ENCODE measurements at regions not wholly inside any gene's neighbourhood (a gene's known extent, or its start where the extent isn't known, plus 50 kb on each side); places are given as distances from the start of the nearest gene placed in this dataset.

- no peak overlapping the region for H3K4me2 ChIP-seq (ENCODE audit: low read depth, low read length, poor library complexity, severe bottlenecking)
- H3K27me3 ChIP-seq (ENCODE audit: low read length) = no peaks in the 10 kb centered on the region
- H3K27ac ChIP-seq (ENCODE audit: low read length) = no peak overlapping the region
- no peak overlapping the region for H3K9ac ChIP-seq (ENCODE audit: low read length)
- H2AFZ ChIP-seq (ENCODE audit: low read length) = no peak overlapping the region
- H3K36me3 ChIP-seq (ENCODE audit: insufficient read depth, low read length) = no peaks in the 10 kb centered on the region
- DNase-seq = no peak
- H3K4me3 ChIP-seq (ENCODE audit: low read length) = no peak overlapping the region
- H4K20me1 ChIP-seq (ENCODE audit: insufficient read depth, low read depth, low read length) = no peaks in the 10 kb centered on the region
- H3K9me3 ChIP-seq (ENCODE audit: low read length) = no peaks in the 10 kb centered on the region
- no peaks in the 10 kb centered on the region for H3K4me1 ChIP-seq (ENCODE audit: low read length)
- H3K9me2 ChIP-seq (replicated peaks; ENCODE audit: insufficient read depth, low read length) = no peaks in the 10 kb centered on the region
- no peaks in the 10 kb centered on the region for H3K79me2 ChIP-seq (ENCODE audit: low read length)
These were observed 84.5 kb upstream of the SMIM23 start for GRCh38 chr5:171701100-171701541.

GRCh38 chr5:171702135-171702770, 83.4 kb upstream of the SMIM23 start:
- DNase-seq = no peak
- Histone ChIP-seq H3K36me3 (ENCODE audit: insufficient read depth, low read length) (no peaks in the 10 kb centered on the region), H4K20me1 (ENCODE audit: insufficient read depth, low read depth, low read length) (no peaks in the 10 kb centered on the region), H3K4me2 (ENCODE audit: low read depth, low read length, poor library complexity, severe bottlenecking) (no peak overlapping the region), H2AFZ (ENCODE audit: low read length) (no peak overlapping the region), H3K27me3 (ENCODE audit: low read length) (no peaks in the 10 kb centered on the region), H3K4me1 (ENCODE audit: low read length) (no peaks in the 10 kb centered on the region), H3K4me3 (ENCODE audit: low read length) (no peak overlapping the region), H3K9me2 (replicated peaks; ENCODE audit: insufficient read depth, low read length) (no peaks in the 10 kb centered on the region), H3K9ac (ENCODE audit: low read length) (no peak overlapping the region), H3K9me3 (ENCODE audit: low read length) (no peaks in the 10 kb centered on the region), H3K27ac (ENCODE audit: low read length) (no peak overlapping the region), H3K79me2 (ENCODE audit: low read length) (no peaks in the 10 kb centered on the region)

GRCh38 chr5:171703146-171703545, 82.5 kb upstream of the SMIM23 start:
- DNase-seq = no peak
- Histone ChIP-seq H3K4me2 (ENCODE audit: low read depth, low read length, poor library complexity, severe bottlenecking) (no peak overlapping the region), H3K9me2 (replicated peaks; ENCODE audit: insufficient read depth, low read length) (no peaks in the 10 kb centered on the region), H2AFZ (ENCODE audit: low read length) (no peak overlapping the region), H3K27me3 (ENCODE audit: low read length) (no peaks in the 10 kb centered on the region), H3K79me2 (ENCODE audit: low read length) (no peaks in the 10 kb centered on the region), H3K9ac (ENCODE audit: low read length) (no peak overlapping the region), H3K4me3 (ENCODE audit: low read length) (no peak overlapping the region), H4K20me1 (ENCODE audit: insufficient read depth, low read depth, low read length) (no peaks in the 10 kb centered on the region), H3K9me3 (ENCODE audit: low read length) (no peaks in the 10 kb centered on the region), H3K27ac (ENCODE audit: low read length) (no peak overlapping the region), H3K36me3 (ENCODE audit: insufficient read depth, low read length) (no peaks in the 10 kb centered on the region), H3K4me1 (ENCODE audit: low read length) (no peaks in the 10 kb centered on the region)

GRCh38 chr5:171705036-171705435, 80.6 kb upstream of the SMIM23 start:
- H3K36me3 ChIP-seq (ENCODE audit: insufficient read depth, low read length) = no peaks in the 10 kb centered on the region
- no peaks in the 10 kb centered on the region for H3K9me3 ChIP-seq (ENCODE audit: low read length)
- no peak overlapping the region for H3K4me3 ChIP-seq (ENCODE audit: low read length)
- no peak for DNase-seq
- no peaks in the 10 kb centered on the region for H4K20me1 ChIP-seq (ENCODE audit: insufficient read depth, low read depth, low read length)
- H3K27ac ChIP-seq (ENCODE audit: low read length) = no peak overlapping the region
- H3K4me2 ChIP-seq (ENCODE audit: low read depth, low read length, poor library complexity, severe bottlenecking) = no peak overlapping the region
- H3K9ac ChIP-seq (ENCODE audit: low read length) = no peak overlapping the region
- H3K4me1 ChIP-seq (ENCODE audit: low read length) = no peaks in the 10 kb centered on the region
- no peaks in the 10 kb centered on the region for H3K79me2 ChIP-seq (ENCODE audit: low read length)
- no peaks in the 10 kb centered on the region for H3K9me2 ChIP-seq (replicated peaks; ENCODE audit: insufficient read depth, low read length)
- H2AFZ ChIP-seq (ENCODE audit: low read length) = no peak overlapping the region
- no peaks in the 10 kb centered on the region for H3K27me3 ChIP-seq (ENCODE audit: low read length)

- no peaks in the 10 kb centered on the region for H3K79me2 ChIP-seq (ENCODE audit: low read length)
- H3K9me3 ChIP-seq (ENCODE audit: low read length) = no peaks in the 10 kb centered on the region
- DNase-seq = no peak
- H3K27ac ChIP-seq (ENCODE audit: low read length) = no peak overlapping the region
- no peaks in the 10 kb centered on the region for H3K9me2 ChIP-seq (replicated peaks; ENCODE audit: insufficient read depth, low read length)
- H3K4me3 ChIP-seq (ENCODE audit: low read length) = no peak overlapping the region
- no peaks in the 10 kb centered on the region for H3K27me3 ChIP-seq (ENCODE audit: low read length)
- no peak overlapping the region for H3K9ac ChIP-seq (ENCODE audit: low read length)
- H3K36me3 ChIP-seq (ENCODE audit: insufficient read depth, low read length) = no peaks in the 10 kb centered on the region
- no peak overlapping the region for H2AFZ ChIP-seq (ENCODE audit: low read length)
- H4K20me1 ChIP-seq (ENCODE audit: insufficient read depth, low read depth, low read length) = no peaks in the 10 kb centered on the region
- no peaks in the 10 kb centered on the region for H3K4me1 ChIP-seq (ENCODE audit: low read length)
- no peak overlapping the region for H3K4me2 ChIP-seq (ENCODE audit: low read depth, low read length, poor library complexity, severe bottlenecking)
These were observed 79.7 kb upstream of the SMIM23 start for GRCh38 chr5:171705830-171706468.

- Histone ChIP-seq H3K9ac (ENCODE audit: low read length) (no peak overlapping the region), H3K27ac (ENCODE audit: low read length) (no peak overlapping the region), H3K4me3 (ENCODE audit: low read length) (no peak overlapping the region), H3K9me2 (replicated peaks; ENCODE audit: insufficient read depth, low read length) (no peaks in the 10 kb centered on the region), H3K9me3 (ENCODE audit: low read length) (no peaks in the 10 kb centered on the region), H3K4me2 (ENCODE audit: low read depth, low read length, poor library complexity, severe bottlenecking) (no peak overlapping the region), H3K36me3 (ENCODE audit: insufficient read depth, low read length) (no peaks in the 10 kb centered on the region), H3K79me2 (ENCODE audit: low read length) (no peaks in the 10 kb centered on the region), H2AFZ (ENCODE audit: low read length) (no peak overlapping the region), H4K20me1 (ENCODE audit: insufficient read depth, low read depth, low read length) (no peaks in the 10 kb centered on the region), H3K27me3 (ENCODE audit: low read length) (no peaks in the 10 kb centered on the region), H3K4me1 (ENCODE audit: low read length) (no peaks in the 10 kb centered on the region)
- DNase-seq = no peak
These were observed 78.7 kb upstream of the SMIM23 start for GRCh38 chr5:171706736-171707441.

GRCh38 chr5:171707442-171707792, 78.2 kb upstream of the SMIM23 start:
- Histone ChIP-seq H3K79me2 (ENCODE audit: low read length) (no peaks in the 10 kb centered on the region), H3K36me3 (ENCODE audit: insufficient read depth, low read length) (no peaks in the 10 kb centered on the region), H3K4me1 (ENCODE audit: low read length) (no peaks in the 10 kb centered on the region), H3K9me2 (replicated peaks; ENCODE audit: insufficient read depth, low read length) (no peaks in the 10 kb centered on the region), H4K20me1 (ENCODE audit: insufficient read depth, low read depth, low read length) (no peaks in the 10 kb centered on the region), H2AFZ (ENCODE audit: low read length) (no peak overlapping the region), H3K27me3 (ENCODE audit: low read length) (no peaks in the 10 kb centered on the region), H3K9ac (ENCODE audit: low read length) (no peak overlapping the region), H3K4me3 (ENCODE audit: low read length) (no peak overlapping the region), H3K4me2 (ENCODE audit: low read depth, low read length, poor library complexity, severe bottlenecking) (no peak overlapping the region), H3K9me3 (ENCODE audit: low read length) (no peaks in the 10 kb centered on the region), H3K27ac (ENCODE audit: low read length) (no peak overlapping the region)
- DNase-seq = no peak

- Histone ChIP-seq H4K20me1 (ENCODE audit: insufficient read depth, low read depth, low read length) (no peaks in the 10 kb centered on the region), H3K79me2 (ENCODE audit: low read length) (no peaks in the 10 kb centered on the region), H2AFZ (ENCODE audit: low read length) (no peak overlapping the region)
These were observed 75.7 kb upstream of the SMIM23 start for GRCh38 chr5:171709930-171710329.

More at GRCh38 chr5:171709930-171710329, 75.7 kb upstream of the SMIM23 start:
- H3K9me2 ChIP-seq (replicated peaks; ENCODE audit: insufficient read depth, low read length) = no peaks in the 10 kb centered on the region
- no peaks in the 10 kb centered on the region for H3K9me3 ChIP-seq (ENCODE audit: low read length)
- no peak overlapping the region for H3K9ac ChIP-seq (ENCODE audit: low read length)
- no peaks in the 10 kb centered on the region for H3K4me1 ChIP-seq (ENCODE audit: low read length)
- no peaks in the 10 kb centered on the region for H3K36me3 ChIP-seq (ENCODE audit: insufficient read depth, low read length)
- no peak overlapping the region for H3K27ac ChIP-seq (ENCODE audit: low read length)
- no peak overlapping the region for H3K4me3 ChIP-seq (ENCODE audit: low read length)
- no peaks in the 10 kb centered on the region for H3K27me3 ChIP-seq (ENCODE audit: low read length)
- H3K4me2 ChIP-seq (ENCODE audit: low read depth, low read length, poor library complexity, severe bottlenecking) = no peak overlapping the region
- DNase-seq = no peak
